ENCODE measurements at regions not wholly inside any gene's neighbourhood (a gene's known extent, or its start where the extent isn't known, plus 50 kb on each side); places are given as distances from the start of the nearest gene placed in this dataset.

GRCh38 chr17:62322313-62322712, 58.0 kb upstream of the EFCAB3 start:
- Mint-ChIP-seq H3K4me1 (ENCODE audit: low read depth) (peaks cover 4% of the 10 kb centered on the region), H3K27me3 (ENCODE audit: low read depth) (peaks cover 24% of the 10 kb centered on the region), H3K9me3 (ENCODE audit: low read depth) (no peaks in the 10 kb centered on the region), H3K4me3 (ENCODE audit: unreplicated experiment) (no peak overlapping the region), H3K36me3 (ENCODE audit: low read depth) (no peaks in the 10 kb centered on the region), H3K27ac (ENCODE audit: unreplicated experiment) (no peak overlapping the region)
- no peak for DNase-seq (ENCODE audit: low spot score)
- no peak for TF ChIP-seq CTCF (IDR thresholded peaks at IDR 0.05)

GRCh38 chr17:62321451-62321850, 58.9 kb upstream of the EFCAB3 start:
- TF ChIP-seq CTCF (IDR thresholded peaks at IDR 0.05), result no peak
- no peak overlapping the region for H3K27ac Mint-ChIP-seq (ENCODE audit: unreplicated experiment)

GRCh38 chr17:62319846-62320245, 60.5 kb upstream of the EFCAB3 start:
- no peak for TF ChIP-seq CTCF (IDR thresholded peaks at IDR 0.05)
- DNase-seq (ENCODE audit: low spot score), result no peak
- no peak overlapping the region for H3K4me3 Mint-ChIP-seq (ENCODE audit: unreplicated experiment)
- peaks cover 34% of the 10 kb centered on the region for H3K27me3 Mint-ChIP-seq (ENCODE audit: low read depth)
- no peaks in the 10 kb centered on the region for H3K36me3 Mint-ChIP-seq (ENCODE audit: low read depth)
- no peak overlapping the region for H3K27ac Mint-ChIP-seq (ENCODE audit: unreplicated experiment)
- H3K4me1 Mint-ChIP-seq (ENCODE audit: low read depth), result peaks cover 4% of the 10 kb centered on the region
- no peaks in the 10 kb centered on the region for H3K9me3 Mint-ChIP-seq (ENCODE audit: low read depth)

More at GRCh38 chr17:62321451-62321850, 58.9 kb upstream of the EFCAB3 start:
- H3K27me3 Mint-ChIP-seq (ENCODE audit: low read depth), result peaks cover 28% of the 10 kb centered on the region
- H3K36me3 Mint-ChIP-seq (ENCODE audit: low read depth), result no peaks in the 10 kb centered on the region
- H3K4me3 Mint-ChIP-seq (ENCODE audit: unreplicated experiment), result no peak overlapping the region
- peaks cover 4% of the 10 kb centered on the region for H3K4me1 Mint-ChIP-seq (ENCODE audit: low read depth)
- no peak for DNase-seq (ENCODE audit: low spot score)
- no peaks in the 10 kb centered on the region for H3K9me3 Mint-ChIP-seq (ENCODE audit: low read depth)

GRCh38 chr17:62309396-62309795, 71.0 kb upstream of the EFCAB3 start:
- H3K4me3 Mint-ChIP-seq (ENCODE audit: unreplicated experiment), result no peak overlapping the region
- DNase-seq (ENCODE audit: low spot score), result no peak
- H3K9me3 Mint-ChIP-seq (ENCODE audit: low read depth), result peaks cover 4% of the 10 kb centered on the region
- no peaks in the 10 kb centered on the region for H3K36me3 Mint-ChIP-seq (ENCODE audit: low read depth)
- no peak overlapping the region for H3K27ac Mint-ChIP-seq (ENCODE audit: unreplicated experiment)
- peaks cover 36% of the 10 kb centered on the region for H3K27me3 Mint-ChIP-seq (ENCODE audit: low read depth)
- no peaks in the 10 kb centered on the region for H3K4me1 Mint-ChIP-seq (ENCODE audit: low read depth)
- no peak for TF ChIP-seq CTCF (IDR thresholded peaks at IDR 0.05)

GRCh38 chr17:62307196-62307595, 73.2 kb upstream of the EFCAB3 start:
- DNase-seq (ENCODE audit: low spot score), result no peak
- Mint-ChIP-seq H3K36me3 (ENCODE audit: low read depth) (no peaks in the 10 kb centered on the region), H3K27ac (ENCODE audit: unreplicated experiment) (no peak overlapping the region), H3K4me1 (ENCODE audit: low read depth) (no peaks in the 10 kb centered on the region), H3K4me3 (ENCODE audit: unreplicated experiment) (no peak overlapping the region), H3K27me3 (ENCODE audit: low read depth) (peaks cover 40% of the 10 kb centered on the region), H3K9me3 (ENCODE audit: low read depth) (peaks cover 4% of the 10 kb centered on the region)
- no peak for TF ChIP-seq CTCF (IDR thresholded peaks at IDR 0.05)
